Mucosa of gallbladder (tissue), 1 donor: ENCODE measurements at regions not wholly inside any gene's neighbourhood (a gene's known extent, or its start where the extent isn't known, plus 50 kb on each side); places are given as distances from the start of the nearest gene placed in this dataset.

Source experiments
- DNase-seq: peaks from one replicate; pipeline ENCODE4 v3.0.0-alpha.2; 2020; ENCODE audit warnings: low spot score
- donor health status: DM: no; HTN: no; CAD: no.

GRCh38 chr5:89417990-89418389 is 535.0 kb upstream of the MEF2C start:
- no peak for DNase-seq

GRCh38 chr5:89417515-89417914 is 534.5 kb upstream of the MEF2C start:
- DNase-seq = no peak

- no peak for DNase-seq
Measured at GRCh38 chr5:89411891-89412290, 528.9 kb upstream of the MEF2C start.

GRCh38 chr5:89407054-89407453 is 524.1 kb upstream of the MEF2C start:
- no peak for DNase-seq

DNA sequence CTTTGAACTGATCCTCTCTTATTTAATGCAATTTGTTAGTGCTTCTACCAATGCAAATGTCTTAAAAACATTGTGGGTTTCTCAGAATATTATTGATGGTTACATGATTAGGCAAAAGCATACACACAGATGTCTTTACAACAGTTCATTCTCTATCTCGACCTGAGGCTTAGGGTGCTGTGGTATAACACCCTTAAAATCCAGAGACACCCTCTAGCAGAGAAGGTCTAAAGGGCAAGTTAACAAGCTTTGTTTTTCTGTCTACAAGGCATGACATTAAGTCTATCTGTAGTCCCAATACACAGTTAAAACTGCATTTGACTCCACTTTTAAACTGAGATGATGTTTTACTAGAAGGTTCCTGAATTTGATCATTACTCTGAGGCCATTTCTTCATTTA is 518.7 kb upstream of the MEF2C start:
- DNase-seq = no peak

- DNase-seq = no peak
Measured at GRCh38 chr5:89401012-89401411, 518.0 kb upstream of the MEF2C start.

GRCh38 chr5:89399548-89399947 is 516.6 kb upstream of the MEF2C start:
- no peak for DNase-seq

- DNase-seq = no peak
Measured at GRCh38 chr5:89397096-89397495, 514.1 kb upstream of the MEF2C start.

GRCh38 chr5:89396278-89396954 is 513.4 kb upstream of the MEF2C start:
- DNase-seq = peak; percentile 20

DNA sequence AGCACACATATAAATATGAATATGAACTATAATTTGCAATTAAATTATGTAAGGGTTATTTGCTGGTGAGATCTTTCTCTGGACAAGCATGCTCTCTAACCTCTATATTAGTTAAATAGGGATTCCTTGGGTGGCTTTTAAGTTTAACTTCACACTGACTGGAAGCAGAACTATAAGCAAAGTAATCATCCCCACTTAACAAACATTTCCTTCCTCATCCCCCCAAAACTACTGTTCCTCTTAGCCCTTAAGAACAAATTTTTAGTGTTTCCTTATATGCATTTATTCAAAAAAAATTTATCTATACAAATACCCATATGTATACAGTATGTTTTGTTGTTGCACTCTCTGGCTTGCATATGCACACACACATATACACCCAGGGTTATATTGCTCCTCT is 512.1 kb upstream of the MEF2C start:
- DNase-seq = no peak

- no peak for DNase-seq
Measured at GRCh38 chr5:89388872-89389271, 505.9 kb upstream of the MEF2C start.

DNA sequence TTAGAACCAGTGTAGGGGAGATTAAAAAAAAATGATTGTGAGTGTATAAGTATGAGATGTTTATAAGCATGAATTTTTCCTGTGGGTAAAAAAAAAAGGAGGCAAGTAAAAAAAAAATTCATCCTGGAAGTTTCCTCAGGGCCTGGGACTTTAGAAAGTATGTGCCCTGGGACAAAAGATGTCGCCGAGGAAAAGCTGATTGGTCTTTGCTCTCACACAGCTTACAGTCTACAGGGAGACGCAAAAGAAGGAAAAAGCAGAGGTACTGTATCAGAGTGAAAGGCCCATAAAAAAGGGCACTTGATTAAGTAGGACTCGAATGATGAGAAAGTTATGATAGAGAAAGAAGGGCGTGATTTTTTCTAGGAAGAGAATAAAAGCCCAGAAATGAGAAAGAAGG is 501.4 kb upstream of the MEF2C start:
- DNase-seq = no peak

DNA sequence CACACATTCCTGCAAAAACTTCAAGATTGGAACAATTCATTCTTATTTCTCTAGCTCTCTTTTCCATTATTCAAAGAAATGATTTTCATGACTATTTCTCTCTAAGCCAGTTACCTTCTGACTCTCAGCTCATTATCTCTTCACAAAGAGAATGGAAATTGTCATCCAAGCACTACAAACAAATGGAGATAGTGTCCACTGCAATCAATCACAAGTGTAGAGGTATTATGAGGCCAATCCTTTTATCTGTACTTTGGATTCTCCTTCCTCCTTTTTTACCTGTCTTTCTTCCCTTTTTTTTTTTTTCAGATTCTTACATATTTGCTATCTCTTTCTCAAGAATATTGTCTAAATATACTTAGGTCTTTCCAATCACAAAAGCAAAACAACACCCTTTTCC is 497.7 kb upstream of the MEF2C start:
- DNase-seq = no peak

DNA sequence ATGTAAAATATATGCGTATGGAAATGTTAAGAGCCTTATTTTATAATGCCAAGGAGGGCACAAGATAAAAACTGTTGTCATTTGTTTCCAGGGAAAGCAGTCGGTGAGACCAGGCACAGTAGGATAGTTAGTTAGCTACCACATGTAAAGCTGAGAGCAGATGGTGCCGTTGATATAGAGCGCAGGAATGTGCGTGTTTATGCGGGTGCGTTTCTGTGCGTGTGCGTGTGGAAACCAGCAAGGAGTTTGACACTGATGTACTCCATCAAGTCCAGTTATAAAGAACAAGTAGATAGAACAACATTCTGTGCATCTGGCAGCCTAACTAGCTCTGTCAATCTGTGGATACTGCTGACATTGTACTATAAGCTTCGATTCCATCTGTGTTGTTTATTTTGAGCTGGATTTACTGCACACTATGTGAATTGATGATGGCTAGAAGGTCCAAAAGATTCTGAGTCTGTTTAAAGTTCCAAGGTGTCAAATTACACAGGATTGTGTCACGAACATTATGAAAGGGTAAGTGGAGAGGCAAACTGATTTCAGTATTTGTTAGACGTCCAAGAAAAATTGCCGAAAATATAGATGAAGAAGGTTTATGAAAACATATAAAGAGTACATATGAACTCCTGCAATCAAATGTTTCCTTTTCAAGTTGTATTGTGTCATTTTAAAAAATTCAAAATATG is 494.9 kb upstream of the MEF2C start:
- no peak for DNase-seq

GRCh38 chr5:89374818-89375521 is 492.0 kb upstream of the MEF2C start:
- DNase-seq = no peak

- DNase-seq = no peak
Measured at GRCh38 chr5:89374144-89374784, 491.3 kb upstream of the MEF2C start.

- no peak for DNase-seq
Measured at GRCh38 chr5:89372176-89372575, 489.2 kb upstream of the MEF2C start.

- DNase-seq = no peak
Measured at GRCh38 chr5:89371646-89372045, 488.7 kb upstream of the MEF2C start.

- no peak for DNase-seq
Measured at GRCh38 chr5:89359046-89359445, 476.1 kb upstream of the MEF2C start.

DNA sequence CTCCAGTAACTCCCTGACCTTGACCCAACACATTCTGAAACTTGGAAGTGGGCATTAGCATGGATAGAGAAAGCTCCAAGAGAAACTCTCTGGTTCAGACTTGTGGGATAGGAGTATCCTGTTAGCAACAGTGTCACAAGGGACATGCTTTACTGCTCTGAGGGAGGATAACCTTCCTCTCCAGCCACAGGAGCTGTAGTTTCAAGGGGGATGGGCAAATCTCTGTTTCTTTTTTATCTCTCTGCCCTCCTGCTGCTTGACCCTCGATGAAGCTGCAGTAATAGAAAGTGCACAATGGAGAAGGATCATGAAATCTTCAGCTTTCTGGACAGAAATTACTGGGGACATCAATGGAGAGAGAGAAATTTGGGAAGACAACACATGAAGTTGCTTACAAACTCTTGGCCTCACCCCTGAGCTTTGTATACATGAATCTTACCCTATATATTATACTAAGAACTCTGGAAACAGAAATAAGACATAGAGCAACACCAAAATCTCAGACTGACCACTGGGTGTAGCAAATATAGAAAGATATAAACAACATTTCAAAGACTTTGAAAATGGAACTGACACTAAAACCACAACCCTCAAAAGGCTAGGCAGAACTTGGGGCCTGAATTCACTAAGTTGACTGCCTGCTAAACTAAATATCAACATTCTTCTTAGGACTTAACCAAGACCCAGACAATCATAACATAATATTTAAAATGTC is 471.0 kb upstream of the MEF2C start:
- no peak for DNase-seq

- DNase-seq = no peak
Measured at GRCh38 chr5:89351975-89352374, 469.0 kb upstream of the MEF2C start.

DNA sequence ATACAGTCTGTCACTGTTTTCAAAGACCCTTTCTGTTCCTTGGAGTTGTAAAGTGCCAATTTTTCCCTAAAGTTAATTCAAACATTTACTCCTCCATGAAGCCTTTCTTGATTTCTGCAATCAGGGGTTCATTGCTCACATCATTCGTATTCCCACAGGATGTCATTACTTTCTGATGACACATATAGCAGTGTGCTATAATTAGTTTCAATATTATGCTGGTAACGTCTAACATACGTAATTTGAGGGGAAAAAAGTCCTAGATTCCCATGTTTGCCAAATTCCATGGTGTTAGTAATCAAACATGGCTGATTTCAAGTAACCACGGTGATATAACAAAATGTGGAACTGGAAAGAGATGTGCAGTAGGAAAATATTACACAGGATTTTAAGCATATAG is 468.2 kb upstream of the MEF2C start:
- no peak for DNase-seq
